GM23248 (cell line): ENCODE measurements at regions not wholly inside any gene's neighbourhood (a gene's known extent, or its start where the extent isn't known, plus 50 kb on each side); places are given as distances from the start of the nearest gene placed in this dataset.

Source experiments
- EZH2 ChIP-seq: fragments of 200-600 bp; sonication (generic); IDR thresholded peaks from 2 replicates; pipeline ENCODE4 v1.6.1; 2018; ENCODE audit warnings: antibody characterized with exemption, mild to moderate bottlenecking; ENCODE audit not compliant: insufficient read depth, poor library complexity, severe bottlenecking
- EZH2phosphoT487 ChIP-seq: fragments of 200-600 bp; sonication (generic); IDR thresholded peaks from 2 replicates; pipeline ENCODE4 v1.6.1; 2018; ENCODE audit warnings: antibody characterized with exemption, moderate library complexity, mild to moderate bottlenecking, low read depth; ENCODE audit not compliant: insufficient read depth

- no peak for TF ChIP-seq EZH2phosphoT487
- no peak for TF ChIP-seq EZH2
Observed at GRCh38 chr16:76199681-76200220, 77.5 kb upstream of the CNTNAP4 start.
